Neural progenitor cell (in vitro differentiated cells): ENCODE measurements at regions not wholly inside any gene's neighbourhood (a gene's known extent, or its start where the extent isn't known, plus 50 kb on each side); places are given as distances from the start of the nearest gene placed in this dataset.
A peak's percentile ranks its signal among the peaks of the same experiment; 100 is the strongest.

Experiments
- DNase-seq: peaks from one replicate; pipeline ENCODE4 v3.0.0-alpha.2; 2016; ENCODE audit warnings: low spot score
- H2AFZ ChIP-seq: fragments of 200-600 bp; sonication (generic); replicated peaks from 2 replicates; pipeline ENCODE4 v1.6.1; 2016; ENCODE audit warnings: antibody characterized with exemption
- H3F3A ChIP-seq: fragments of 200-600 bp; sonication (generic); 2 replicates; pipeline ENCODE4 v1.6.1; 2016; ENCODE audit warnings: antibody characterized with exemption, low read depth
- H3K27ac ChIP-seq: fragments of 200-600 bp; sonication (generic); 2 replicates; pipeline ENCODE4 v1.5.1; 2016; ENCODE audit warnings: mild to moderate bottlenecking
- H3K27me3 ChIP-seq: fragments of 200-600 bp; sonication (generic); 2 replicates; pipeline ENCODE4 v1.6.1; 2016; ENCODE audit warnings: mild to moderate bottlenecking, moderate library complexity
- H3K36me3 ChIP-seq: fragments of 200-600 bp; sonication (generic); 2 replicates; pipeline ENCODE4 v1.5.1; 2016
- H3K4me1 ChIP-seq: fragments of 200-600 bp; sonication (generic); 2 replicates; pipeline ENCODE4 v1.6.1; 2016; ENCODE audit warnings: mixed run types
- H3K4me2 ChIP-seq: fragments of 200-600 bp; sonication (generic); 2 replicates; pipeline ENCODE4 v1.6.1; 2016
- H3K4me3 ChIP-seq: fragments of 200-600 bp; sonication (generic); 2 replicates; pipeline ENCODE4 v1.5.1; 2016
- H3K79me2 ChIP-seq: fragments of 200-600 bp; sonication (generic); 2 replicates; pipeline ENCODE4 v1.6.1; 2016; ENCODE audit warnings: low read depth
- H3K9ac ChIP-seq: fragments of 200-600 bp; sonication (generic); 2 replicates; pipeline ENCODE4 v1.6.1; 2016
- H3K9me3 ChIP-seq: fragments of 200-600 bp; sonication (generic); 2 replicates; pipeline ENCODE4 v1.5.1; 2016; ENCODE audit warnings: low read depth
- H4K20me1 ChIP-seq: fragments of 200-600 bp; sonication (generic); 2 replicates; pipeline ENCODE4 v1.6.1; 2016; ENCODE audit warnings: low read depth
- H3K27ac Mint-ChIP-seq: 3 replicates; pipeline ENCODE4 v1.8.0; 2021; ENCODE audit warnings: mixed read lengths
- H3K27me3 Mint-ChIP-seq: 2 replicates; pipeline ENCODE4 v1.8.0; 2022; ENCODE audit warnings: low read depth, mild to moderate bottlenecking, inconsistent platforms, moderate library complexity, mixed read lengths; ENCODE audit not compliant: insufficient read depth
- H3K36me3 Mint-ChIP-seq: 3 replicates; pipeline ENCODE4 v1.8.0; 2021; ENCODE audit warnings: mixed read lengths
- H3K4me1 Mint-ChIP-seq: 3 replicates; pipeline ENCODE4 v1.8.0; 2021; ENCODE audit warnings: mixed read lengths
- H3K4me3 Mint-ChIP-seq: 3 replicates; pipeline ENCODE4 v1.8.0; 2021; ENCODE audit warnings: mild to moderate bottlenecking, moderate library complexity, mixed read lengths
- H3K9me3 Mint-ChIP-seq: 3 replicates; pipeline ENCODE4 v1.8.0; 2020; ENCODE audit warnings: mixed read lengths
- CTCF ChIP-seq: fragments of 200-600 bp; sonication (generic); IDR thresholded peaks from 2 replicates; pipeline ENCODE4 v1.5.1; 2017; ENCODE audit warnings: antibody characterized with exemption, mild to moderate bottlenecking
- EZH2 ChIP-seq: fragments of 200-600 bp; sonication (generic); IDR thresholded peaks from 2 replicates; pipeline ENCODE4 v1.6.1; 2017; ENCODE audit warnings: antibody characterized with exemption, mild to moderate bottlenecking, moderate library complexity
- EZH2phosphoT487 ChIP-seq: fragments of 200-600 bp; sonication (generic); IDR thresholded peaks from 2 replicates; pipeline ENCODE4 v1.6.1; 2017; ENCODE audit warnings: antibody characterized with exemption

- no peak overlapping the region for H3K27ac Mint-ChIP-seq
- H3K27me3 ChIP-seq, result peaks cover 10% of the 10 kb centered on the region
- H3K4me1 ChIP-seq, result no peaks in the 10 kb centered on the region
- no peaks in the 10 kb centered on the region for H3K79me2 ChIP-seq
- no peak overlapping the region for H3K4me3 ChIP-seq
- no peaks in the 10 kb centered on the region for H3K36me3 ChIP-seq
- H3K9me3 Mint-ChIP-seq, result no peaks in the 10 kb centered on the region
- H3K27me3 Mint-ChIP-seq, result no peaks in the 10 kb centered on the region
- DNase-seq, result no peak
- no peaks in the 10 kb centered on the region for H4K20me1 ChIP-seq
- H3K9me3 ChIP-seq, result no peaks in the 10 kb centered on the region
- H3K4me3 Mint-ChIP-seq, result no peak overlapping the region
- no peak overlapping the region for H3K27ac ChIP-seq
- no peak overlapping the region for H3K4me2 ChIP-seq
- H3K9ac ChIP-seq, result no peak overlapping the region
- H3K36me3 Mint-ChIP-seq, result no peaks in the 10 kb centered on the region
- TF ChIP-seq CTCF, result no peak
- no peak for TF ChIP-seq EZH2phosphoT487
- no peak for TF ChIP-seq EZH2
- H3F3A ChIP-seq, result no peaks in the 10 kb centered on the region
- no peaks in the 10 kb centered on the region for H3K4me1 Mint-ChIP-seq
- H2AFZ ChIP-seq, result no peak overlapping the region
Measured at GRCh38 chr13:61204025-61204424, 211.6 kb downstream of the PCDH20 start.

GRCh38 chr13:61202042-61202441 lies 213.6 kb downstream of the PCDH20 start:
- Histone ChIP-seq H3K4me1 (no peaks in the 10 kb centered on the region), H3K4me2 (no peak overlapping the region), H4K20me1 (no peaks in the 10 kb centered on the region), H3K27me3 (peaks cover 10% of the 10 kb centered on the region), H3K79me2 (no peaks in the 10 kb centered on the region), H3K27ac (no peak overlapping the region), H3F3A (no peaks in the 10 kb centered on the region), H3K36me3 (no peaks in the 10 kb centered on the region), H3K9me3 (no peaks in the 10 kb centered on the region), H3K4me3 (no peak overlapping the region), H3K9ac (no peak overlapping the region), H2AFZ (no peak overlapping the region)
- no peaks in the 10 kb centered on the region for H3K9me3 Mint-ChIP-seq
- no peaks in the 10 kb centered on the region for H3K36me3 Mint-ChIP-seq
- no peak for TF ChIP-seq CTCF
- TF ChIP-seq EZH2phosphoT487, result no peak
- no peak for TF ChIP-seq EZH2
- no peak overlapping the region for H3K27ac Mint-ChIP-seq
- peak; percentile 2 for DNase-seq
- H3K4me3 Mint-ChIP-seq, result no peak overlapping the region
- no peaks in the 10 kb centered on the region for H3K27me3 Mint-ChIP-seq
- H3K4me1 Mint-ChIP-seq, result no peaks in the 10 kb centered on the region

DNA sequence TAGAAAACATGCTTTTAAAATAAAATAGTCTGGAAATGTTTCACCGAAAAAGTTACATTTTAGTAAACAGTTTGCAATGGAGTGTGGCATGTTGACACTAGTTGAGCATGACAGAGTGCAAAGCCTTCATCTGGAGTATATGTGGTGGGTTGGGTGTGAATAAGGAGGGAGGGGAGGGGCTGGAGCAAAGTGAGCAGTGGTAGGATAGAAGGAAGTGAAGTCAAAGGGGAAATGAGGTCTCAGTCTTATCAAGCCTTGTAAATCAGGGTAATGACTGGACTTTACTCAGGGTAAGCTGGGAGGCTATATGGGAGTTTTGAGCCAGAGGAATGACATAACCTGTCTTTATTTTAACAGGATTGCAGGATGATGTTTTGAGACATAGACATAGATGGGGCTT lies 222.8 kb downstream of the PCDH20 start:
- Mint-ChIP-seq H3K27ac (no peak overlapping the region), H3K9me3 (no peaks in the 10 kb centered on the region), H3K36me3 (no peaks in the 10 kb centered on the region), H3K4me1 (no peaks in the 10 kb centered on the region), H3K4me3 (no peak overlapping the region), H3K27me3 (peaks cover 4% of the 10 kb centered on the region)
- Histone ChIP-seq H3K9ac (no peak overlapping the region), H3K27ac (no peak overlapping the region), H3K4me3 (no peak overlapping the region), H2AFZ (no peak overlapping the region), H3K79me2 (no peaks in the 10 kb centered on the region), H3F3A (no peaks in the 10 kb centered on the region), H3K4me1 (no peaks in the 10 kb centered on the region), H3K4me2 (no peak overlapping the region), H3K9me3 (no peaks in the 10 kb centered on the region), H4K20me1 (no peaks in the 10 kb centered on the region), H3K27me3 (no peaks in the 10 kb centered on the region), H3K36me3 (no peaks in the 10 kb centered on the region)
- no peak for TF ChIP-seq EZH2
- TF ChIP-seq CTCF, result no peak
- TF ChIP-seq EZH2phosphoT487, result no peak
- DNase-seq, result no peak

DNA sequence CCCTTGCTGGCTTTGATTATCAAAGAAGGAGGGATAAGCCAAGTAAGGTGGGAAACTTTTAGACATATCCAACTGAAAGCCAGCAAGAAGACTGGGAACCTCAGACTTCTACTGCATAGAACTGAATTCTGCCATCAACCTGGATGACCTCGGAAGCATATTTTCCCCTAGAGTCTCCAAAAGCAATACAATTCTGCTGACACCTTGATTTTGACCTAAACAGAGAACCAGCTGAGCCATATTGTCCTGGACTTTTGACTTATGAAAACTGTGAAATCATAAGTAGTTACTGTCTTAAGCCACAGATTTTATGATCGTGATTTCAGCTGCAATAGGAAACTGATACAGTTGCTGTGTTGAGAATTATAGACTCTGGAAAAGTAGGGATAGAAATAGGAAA lies 227.6 kb downstream of the PCDH20 start:
- no peaks in the 10 kb centered on the region for H3K36me3 Mint-ChIP-seq

More for the DNA sequence above, 227.6 kb downstream of the PCDH20 start:
- Histone ChIP-seq H3K4me2 (no peak overlapping the region), H4K20me1 (no peaks in the 10 kb centered on the region), H3K4me1 (no peaks in the 10 kb centered on the region), H3K27ac (no peak overlapping the region), H3K9me3 (no peaks in the 10 kb centered on the region), H3K4me3 (no peak overlapping the region), H3K79me2 (no peaks in the 10 kb centered on the region), H3K9ac (no peak overlapping the region), H3F3A (no peaks in the 10 kb centered on the region), H2AFZ (no peak overlapping the region), H3K36me3 (no peaks in the 10 kb centered on the region), H3K27me3 (no peaks in the 10 kb centered on the region)
- Mint-ChIP-seq H3K27me3 (peaks cover 6% of the 10 kb centered on the region), H3K27ac (no peak overlapping the region), H3K4me1 (no peaks in the 10 kb centered on the region), H3K4me3 (no peak overlapping the region), H3K9me3 (no peaks in the 10 kb centered on the region)
- DNase-seq, result no peak
- TF ChIP-seq EZH2 (no peak), EZH2phosphoT487 (no peak), CTCF (no peak)
